GM18502 (cell line): ENCODE measurements at regions not wholly inside any gene's neighbourhood (a gene's known extent, or its start where the extent isn't known, plus 50 kb on each side); places are given as distances from the start of the nearest gene placed in this dataset.
"Not testable (repeated sequence)": the region's sequence is repeated elsewhere in the genome, so short reads cannot be mapped to it uniquely, and the experiment has no call there.

Experiments used
- ATAC-seq: cut with Tn5 transposase; IDR thresholded peaks from one replicate; pipeline ENCODE4 v1.9.1; 2021; ENCODE audit warnings: mild to moderate bottlenecking; ENCODE audit not compliant: unreplicated experiment, poor library complexity

DNA sequence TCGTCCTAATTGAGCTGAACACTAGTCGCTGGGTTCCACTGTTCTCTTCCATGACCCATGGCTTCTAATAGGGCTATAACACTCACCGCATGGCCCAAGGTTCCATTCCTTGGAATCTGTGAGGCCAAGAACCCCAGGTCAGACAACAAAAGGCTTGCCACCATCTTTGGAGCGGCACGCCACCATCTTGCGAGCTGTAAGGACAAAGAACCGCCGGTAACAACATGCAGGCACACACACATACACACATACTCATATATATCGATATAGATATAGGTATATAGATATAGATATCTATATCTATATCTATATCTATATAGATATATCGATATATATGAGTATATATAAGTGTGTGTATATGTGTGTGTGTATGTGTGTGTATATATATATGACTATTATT lies 657.7 kb downstream of the PRIM2 start:
- ATAC-seq, result not testable (repeated sequence)

DNA sequence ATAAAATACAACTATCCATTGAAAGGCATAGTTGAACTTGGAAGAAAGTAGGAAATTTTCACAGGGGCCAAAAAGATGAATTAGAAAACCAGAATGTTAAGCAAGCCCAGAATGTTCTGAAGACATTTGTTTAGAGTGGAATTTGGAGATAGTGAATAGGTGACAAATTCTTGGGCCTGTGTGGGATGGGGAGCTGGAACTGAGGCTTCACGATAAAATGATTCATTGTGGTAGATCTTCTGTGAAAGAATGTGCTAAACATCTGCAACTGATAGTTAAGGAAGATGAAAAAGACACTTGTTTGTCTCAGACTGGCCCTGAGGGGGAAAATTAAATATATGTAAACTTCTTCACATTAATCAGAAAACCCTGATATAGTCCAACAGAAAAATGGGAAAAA lies 658.9 kb downstream of the PRIM2 start:
- ATAC-seq, result not testable (repeated sequence)

DNA sequence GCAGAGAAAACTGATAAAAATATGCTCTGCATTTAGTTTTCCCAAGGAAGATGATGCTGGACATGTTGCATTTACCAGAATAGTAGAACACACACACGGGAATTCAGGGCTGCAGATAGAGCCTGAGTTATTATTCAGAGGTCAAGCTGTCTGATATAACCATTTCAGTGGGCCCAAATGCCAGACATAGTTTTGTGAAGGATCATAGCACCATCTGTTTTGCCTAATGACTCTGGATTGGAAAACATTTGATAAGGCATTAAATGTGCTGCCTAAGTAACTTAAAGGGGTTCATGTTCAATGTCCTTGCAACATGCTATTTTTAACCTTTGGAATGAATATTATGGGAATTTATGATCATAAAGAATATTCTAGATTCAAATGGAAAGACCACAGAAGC lies 666.2 kb downstream of the PRIM2 start:
- ATAC-seq, result not testable (repeated sequence)

DNA sequence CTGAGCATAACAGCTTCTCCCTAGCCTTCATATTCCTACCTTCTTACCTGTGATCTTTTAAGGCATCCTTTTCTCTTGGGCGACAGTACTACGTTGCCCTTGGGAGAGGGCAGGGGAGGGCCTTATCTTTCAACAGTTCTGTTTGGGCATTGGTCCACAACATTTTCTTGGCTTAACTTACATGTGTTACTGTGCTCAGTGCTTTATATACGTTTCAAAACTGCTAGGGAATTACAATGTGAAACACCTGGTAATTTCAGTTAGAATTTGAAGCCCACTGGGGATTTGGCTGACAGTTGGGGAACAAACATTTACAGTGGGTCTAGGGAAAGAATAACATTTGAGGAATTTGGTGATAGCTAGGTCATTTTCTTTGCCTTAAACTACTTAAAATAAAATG lies 667.1 kb downstream of the PRIM2 start:
- ATAC-seq, result not testable (repeated sequence)

DNA sequence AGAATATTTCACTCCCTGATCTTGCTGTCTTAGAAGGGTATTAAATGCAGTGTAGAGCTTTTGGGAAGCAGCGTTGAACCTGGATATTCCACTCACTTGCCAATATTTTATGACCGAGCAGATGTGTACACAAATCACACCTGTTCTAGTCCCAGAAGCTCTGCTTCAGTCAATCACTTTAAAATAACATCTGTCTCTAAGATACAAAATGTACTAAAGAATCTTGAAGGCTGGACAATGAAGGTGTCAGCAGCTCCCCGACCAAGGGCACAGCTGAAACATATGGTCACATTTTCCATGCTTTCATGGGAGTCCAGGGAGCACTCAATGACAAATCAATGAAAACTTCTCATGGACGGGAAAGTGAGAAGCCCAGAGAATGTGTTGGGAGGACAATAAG lies 668.3 kb downstream of the PRIM2 start:
- not testable (repeated sequence) for ATAC-seq

DNA sequence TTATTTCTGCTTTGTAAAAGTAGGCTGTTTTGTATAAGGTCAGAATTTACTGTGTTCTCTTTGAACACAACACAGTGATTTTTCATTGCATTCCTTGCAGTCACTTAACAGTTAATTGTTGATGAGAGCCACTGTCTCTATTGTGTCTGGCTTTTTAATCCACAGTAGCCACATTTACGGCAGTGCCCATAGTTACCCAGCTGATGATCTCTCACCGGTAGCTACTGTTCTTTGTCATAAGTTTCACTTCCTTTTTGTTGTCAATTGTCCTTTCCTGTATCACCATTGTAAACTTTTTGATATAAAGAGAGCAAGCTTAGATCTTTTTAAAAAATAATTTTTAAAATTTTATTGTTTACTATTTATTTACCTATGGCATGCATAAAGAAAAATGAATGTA lies 669.2 kb downstream of the PRIM2 start:
- ATAC-seq, result peak; percentile 100

DNA sequence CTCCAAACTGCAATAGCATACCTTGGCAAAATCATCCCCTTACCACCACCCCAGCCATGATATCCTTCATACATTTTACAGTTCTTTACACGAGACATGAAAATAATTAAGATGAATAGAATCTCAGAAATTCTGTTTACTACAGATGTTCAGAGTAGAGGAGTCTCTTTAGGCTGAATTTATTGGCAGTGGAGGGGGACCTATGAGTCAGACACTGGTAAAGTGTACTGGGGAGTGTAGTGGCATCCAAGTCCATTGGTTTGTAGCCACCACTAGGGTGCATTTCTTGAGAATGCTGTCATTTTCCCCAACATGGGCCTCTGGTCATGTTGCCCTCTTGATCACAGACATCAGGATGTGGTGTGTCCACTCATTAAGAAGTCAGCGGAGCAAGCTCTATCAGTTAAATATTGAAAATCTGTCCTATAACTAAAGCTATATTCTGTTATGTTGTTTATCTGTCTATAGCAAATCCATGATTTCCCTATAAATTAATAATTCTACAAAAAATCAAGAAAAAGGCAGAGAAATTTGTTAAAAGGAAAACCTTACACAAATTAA lies 672.2 kb downstream of the PRIM2 start:
- ATAC-seq, result not testable (repeated sequence)

DNA sequence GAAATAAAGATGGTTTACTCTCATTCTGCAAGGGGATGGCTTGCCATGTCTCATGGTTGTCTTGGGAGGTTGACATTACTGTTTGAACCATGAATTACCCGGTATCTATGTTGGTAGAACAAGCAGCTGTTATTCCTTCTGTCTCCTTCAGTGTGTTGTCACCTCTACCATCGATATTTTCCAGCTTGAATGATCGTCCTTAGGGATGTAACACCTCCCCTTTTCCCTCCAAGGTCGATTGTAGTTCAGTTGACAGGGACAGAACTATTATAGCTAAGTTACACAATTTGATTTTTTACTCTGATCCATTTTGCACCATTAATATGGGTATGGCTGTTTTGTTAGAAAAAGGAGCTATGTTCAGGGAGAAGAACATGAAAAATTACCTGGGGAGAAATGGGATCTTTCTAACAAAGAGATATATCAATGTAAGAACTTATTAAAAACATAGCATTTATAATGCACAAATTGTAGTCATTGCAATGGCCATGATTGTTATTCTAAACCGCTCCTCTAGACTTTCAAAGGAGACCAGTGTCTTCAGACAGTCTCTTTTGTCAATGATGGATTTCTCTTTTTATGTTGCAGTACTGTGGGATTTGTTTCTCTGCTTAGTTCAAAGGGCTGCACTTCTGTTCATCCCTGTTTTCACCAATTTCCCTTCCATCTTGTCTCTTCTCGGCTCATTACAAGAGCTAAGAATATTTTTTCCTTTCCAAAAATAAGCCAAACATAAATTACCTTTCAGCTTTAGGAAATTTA lies 681.6 kb downstream of the PRIM2 start:
- not testable (repeated sequence) for ATAC-seq

DNA sequence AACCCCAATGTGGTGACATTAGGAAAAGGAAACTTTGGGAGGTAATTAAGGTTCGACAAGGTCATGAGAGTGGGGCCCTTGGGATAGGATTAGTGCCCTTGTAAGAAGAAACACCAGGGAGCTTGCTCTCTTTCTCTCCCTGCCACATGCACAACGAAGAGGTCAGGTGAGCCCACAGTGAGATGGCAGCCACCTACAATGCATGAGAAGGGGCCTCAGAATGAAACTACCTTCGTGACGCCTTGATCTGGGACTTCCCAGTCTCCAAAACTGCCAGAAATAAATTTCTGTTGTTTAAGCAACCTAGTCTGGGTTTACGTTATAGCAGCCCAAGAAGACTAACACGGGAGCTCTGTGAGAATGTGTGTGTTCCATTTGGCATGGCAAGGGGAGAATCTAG lies 682.8 kb downstream of the PRIM2 start:
- not testable (repeated sequence) for ATAC-seq

DNA sequence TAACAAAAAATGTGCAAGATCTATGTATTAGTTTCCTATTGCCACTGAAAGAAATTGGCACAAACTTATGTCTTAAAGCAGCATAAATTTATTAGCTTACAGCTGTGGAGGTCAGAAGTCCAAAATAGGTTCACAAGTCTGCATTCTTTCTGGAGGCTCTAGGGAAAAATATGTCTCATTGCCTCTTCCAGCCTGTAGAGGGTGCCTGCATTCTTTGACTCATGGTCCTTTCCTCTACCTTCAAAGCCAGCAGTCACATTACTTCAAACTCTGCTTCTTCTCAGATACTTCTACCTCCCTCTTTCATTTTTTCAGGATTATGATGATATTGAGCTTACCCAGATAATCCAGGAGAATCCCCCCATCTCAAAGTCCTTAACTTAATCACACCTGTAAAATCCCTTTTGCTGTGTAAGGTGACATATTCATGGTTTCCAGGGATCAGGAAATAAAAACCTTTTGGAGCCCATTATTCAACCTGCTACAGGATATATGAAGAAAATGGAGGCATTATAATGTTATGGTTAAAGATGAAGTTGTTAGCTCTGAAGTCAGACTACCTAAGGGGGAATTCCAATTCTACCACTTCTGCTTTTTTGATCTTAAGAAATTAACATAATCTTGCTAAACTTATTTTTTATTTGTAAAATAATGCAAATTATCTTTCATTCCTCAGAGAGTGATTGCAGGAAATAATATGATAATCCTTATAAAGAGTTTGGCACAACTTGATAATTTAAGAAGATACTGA lies 686.2 kb downstream of the PRIM2 start:
- peak; percentile 56 for ATAC-seq

DNA sequence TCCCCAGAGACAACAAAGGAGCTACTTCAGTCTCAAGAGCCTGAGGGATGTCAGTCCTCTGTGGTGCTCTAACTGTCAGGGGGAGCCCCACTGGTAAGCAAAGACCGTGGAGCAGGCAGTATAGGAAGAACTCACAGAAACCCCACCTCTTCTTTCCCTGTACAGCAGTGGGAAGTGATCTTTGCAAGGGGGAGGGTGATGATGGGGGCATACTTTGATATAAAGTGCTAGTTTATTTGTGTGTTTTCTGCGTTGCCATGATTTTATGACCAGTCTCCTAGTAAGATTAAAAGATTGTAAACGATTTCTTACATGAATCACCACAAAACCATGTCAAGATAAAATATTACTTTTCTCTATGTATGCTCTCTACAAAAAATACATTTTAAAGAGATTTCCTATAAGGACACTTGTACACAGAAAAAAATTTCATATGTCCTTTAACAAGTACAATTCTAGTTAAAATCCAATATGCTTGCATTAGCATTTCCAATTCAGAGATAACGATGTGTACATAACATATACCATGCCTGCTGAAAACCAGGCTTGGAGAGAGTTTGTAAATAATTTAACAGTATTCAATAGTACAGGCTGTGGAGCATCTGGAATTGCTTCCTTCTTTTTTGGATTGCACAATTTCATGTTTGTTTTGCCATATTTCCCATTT lies 690.0 kb downstream of the PRIM2 start:
- not testable (repeated sequence) for ATAC-seq

DNA sequence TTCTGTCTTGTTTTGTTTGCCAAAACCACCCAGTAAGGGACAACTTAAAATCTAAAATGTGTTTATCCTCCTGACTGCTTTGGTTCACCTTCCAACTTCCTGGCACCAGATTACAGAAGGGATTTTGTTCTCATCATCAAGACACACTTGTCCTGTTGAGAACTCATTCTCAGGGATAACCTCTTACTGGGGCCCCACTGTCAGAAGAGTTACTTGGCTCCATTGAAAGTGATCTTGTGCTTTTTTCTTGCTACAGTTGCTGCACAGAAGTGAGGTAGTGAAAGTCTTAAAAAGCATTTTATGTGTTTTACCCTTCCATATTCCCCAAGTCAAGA lies 690.5 kb downstream of the PRIM2 start:
- not testable (repeated sequence) for ATAC-seq

DNA sequence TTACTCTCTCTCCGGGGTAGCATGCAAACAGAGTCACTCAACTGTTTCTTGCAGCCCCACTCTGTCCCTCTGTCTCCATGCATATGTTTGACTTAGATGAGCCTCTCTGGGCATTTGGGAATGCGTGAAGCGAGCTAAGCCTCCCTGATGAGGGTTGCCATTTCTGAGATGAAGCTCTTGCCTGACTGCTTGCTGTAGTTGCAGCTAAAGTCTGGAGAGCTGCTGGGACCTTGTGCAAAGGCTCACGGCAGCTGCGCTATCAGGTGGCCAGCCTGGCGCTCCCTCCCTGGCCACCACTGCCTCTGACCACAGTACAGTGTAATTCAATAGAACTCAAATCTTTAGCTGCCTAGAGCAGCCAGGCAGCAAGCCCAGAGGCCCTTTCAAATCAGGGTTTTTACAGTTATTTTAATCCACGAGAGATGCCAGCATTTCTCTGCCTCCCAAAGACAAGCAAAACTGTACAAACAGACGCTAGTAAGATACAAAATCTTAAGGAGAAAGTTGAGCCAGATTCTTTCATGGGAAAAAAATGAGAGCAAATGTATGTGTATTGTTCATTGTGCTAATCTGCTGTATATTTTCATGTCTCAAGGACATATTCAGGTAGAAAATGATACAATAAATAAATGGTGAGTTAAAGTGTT lies 694.6 kb downstream of the PRIM2 start:
- not testable (repeated sequence) for ATAC-seq

DNA sequence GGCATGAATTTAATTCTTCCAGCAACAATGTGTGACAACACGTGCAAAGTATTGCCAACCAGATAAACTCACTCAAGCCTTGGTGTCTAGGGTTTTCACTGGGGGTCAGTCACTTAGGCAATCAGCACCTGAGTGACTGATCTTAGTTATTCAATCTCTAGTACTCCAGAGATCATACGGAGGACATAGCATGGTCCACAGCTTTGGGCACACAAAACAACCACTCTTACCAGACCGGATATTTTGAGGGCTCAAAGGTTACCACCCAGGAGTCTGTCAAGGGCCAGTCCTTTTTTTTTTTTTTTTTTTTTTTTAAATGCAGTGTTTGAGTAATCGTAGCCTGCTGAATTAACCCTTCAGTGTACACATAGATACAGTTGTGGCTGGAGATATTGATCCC lies 699.2 kb downstream of the PRIM2 start:
- ATAC-seq, result not testable (repeated sequence)

DNA sequence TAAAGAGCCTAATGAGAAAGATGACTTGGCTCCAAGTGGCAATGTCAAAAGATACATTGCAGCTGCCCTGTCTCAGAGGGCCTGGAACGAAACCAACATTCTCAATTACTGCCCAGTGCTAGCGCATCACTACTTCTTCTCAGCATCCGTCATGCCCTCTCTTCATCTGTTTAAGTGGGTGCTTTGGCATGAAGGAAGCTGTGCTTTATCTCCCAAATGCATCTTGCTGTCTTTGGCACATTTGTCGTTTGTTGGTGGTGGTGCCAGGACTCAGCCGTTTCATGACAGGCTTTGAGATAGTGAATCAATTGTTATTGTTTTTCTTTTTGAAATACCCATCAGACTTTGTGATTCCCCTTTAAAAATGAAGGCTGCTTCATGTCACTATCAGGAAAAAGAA lies 710.8 kb downstream of the PRIM2 start:
- ATAC-seq, result not testable (repeated sequence)

DNA sequence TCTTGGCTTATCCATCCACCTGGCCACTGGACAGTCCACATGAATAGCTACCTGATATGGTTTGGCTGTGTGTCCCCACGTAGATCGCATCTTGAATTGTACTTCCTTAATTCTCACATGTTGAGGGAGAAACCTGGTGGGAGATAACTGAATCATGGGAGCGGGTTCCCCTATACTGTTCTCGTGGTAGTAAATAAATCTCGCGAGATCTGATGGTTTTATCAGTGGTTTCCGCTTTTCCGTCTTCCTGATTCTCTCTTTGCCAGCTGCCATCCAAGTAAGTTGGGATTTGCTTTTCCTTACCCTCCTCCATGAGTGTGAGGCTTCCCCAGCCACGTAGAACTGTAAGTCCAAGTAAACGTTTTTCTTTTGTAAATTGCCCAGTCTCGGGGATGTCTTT lies 720.8 kb downstream of the PRIM2 start:
- ATAC-seq, result not testable (repeated sequence)

DNA sequence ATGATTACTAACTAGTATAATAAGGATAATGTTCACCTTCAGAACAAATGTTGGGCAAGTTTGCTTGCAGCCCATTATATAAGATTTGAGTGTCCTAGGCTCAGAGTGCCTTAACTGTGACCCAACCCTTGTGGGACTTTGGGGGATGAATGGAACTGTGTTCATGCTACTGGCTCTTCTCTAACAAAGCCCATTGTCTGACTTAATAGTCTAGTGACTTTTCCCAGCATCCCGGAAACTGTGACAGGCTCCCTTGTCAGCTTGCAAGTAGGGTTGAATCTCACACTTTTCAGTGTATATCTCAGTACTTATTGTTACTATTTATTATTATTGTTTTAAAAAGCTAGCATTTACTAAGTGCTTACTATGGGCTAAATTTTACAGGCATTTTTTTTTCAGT lies 729.2 kb downstream of the PRIM2 start:
- not testable (repeated sequence) for ATAC-seq

DNA sequence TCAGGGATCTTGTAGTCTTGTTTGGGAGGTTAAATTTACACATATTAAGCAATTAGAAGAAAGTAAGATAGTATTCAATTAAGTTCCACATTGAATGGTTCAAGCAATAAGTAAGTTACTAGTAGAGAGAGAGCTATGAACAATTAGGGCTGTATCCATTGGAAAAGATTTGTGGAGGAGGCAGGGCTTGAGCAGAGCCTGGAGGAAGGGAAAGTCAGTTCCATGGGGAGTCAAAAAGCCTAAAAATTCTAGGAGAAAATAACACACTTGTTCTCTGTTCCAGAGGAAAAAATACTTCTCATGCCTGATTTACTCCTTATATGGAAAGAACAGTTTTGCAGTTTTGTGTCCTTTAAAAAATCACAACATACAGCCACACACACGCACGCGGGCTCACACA lies 730.0 kb downstream of the PRIM2 start:
- not testable (repeated sequence) for ATAC-seq

DNA sequence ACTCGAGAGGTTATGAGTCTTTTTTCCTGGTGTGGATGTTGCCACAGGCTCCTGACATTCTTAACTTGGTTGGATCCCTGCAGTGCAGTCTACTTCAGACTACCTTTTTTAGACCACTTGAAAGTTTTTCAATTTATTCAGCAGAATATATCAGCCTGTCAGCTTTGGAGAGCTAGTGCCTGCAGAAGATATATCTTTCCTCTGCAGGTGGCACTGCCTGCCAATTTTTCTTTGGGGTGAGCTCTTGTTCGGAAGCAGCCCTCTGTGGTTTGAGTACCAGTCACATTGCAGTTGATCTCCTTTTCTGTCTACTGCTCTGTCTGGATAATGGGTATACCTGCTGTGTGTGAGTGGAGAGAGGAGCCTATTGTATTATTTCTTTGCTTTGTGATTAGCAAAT lies 730.4 kb downstream of the PRIM2 start:
- ATAC-seq, result not testable (repeated sequence)

DNA sequence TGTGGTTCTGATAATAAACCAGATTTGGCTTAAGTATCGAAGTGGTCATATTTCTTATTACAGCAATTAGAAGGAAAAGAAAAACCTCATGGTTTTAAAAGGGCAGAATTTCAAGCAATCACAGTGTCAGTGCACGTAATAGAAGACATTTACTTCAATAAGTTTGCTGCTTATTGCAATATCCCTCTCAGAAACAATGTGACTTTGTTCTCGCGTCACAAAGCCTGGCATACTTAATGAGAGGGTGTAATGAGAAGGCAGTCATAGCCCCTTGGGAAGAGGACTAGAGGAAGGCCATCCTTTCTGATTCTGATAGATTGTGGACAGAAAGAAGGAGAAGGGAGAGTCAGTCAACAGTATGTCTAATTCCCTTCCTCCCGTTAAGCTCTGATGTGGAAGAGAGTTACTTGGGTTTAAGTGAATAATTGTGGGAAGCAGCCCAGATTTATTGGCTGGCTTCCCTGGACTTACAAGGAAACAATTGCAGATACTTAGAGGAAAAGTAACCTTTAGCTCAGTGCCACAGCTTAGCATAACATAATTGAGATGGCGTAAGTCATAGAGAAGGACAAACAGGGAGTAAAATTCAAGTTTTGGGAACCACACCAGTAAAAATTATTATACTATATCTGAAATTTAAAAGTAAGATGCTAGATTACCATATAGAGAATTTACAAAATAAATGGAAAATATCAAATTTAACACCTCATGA lies 738.2 kb downstream of the PRIM2 start:
- ATAC-seq, result not testable (repeated sequence)
